ENCODE measurements at regions not wholly inside any gene's neighbourhood (a gene's known extent, or its start where the extent isn't known, plus 50 kb on each side); places are given as distances from the start of the nearest gene placed in this dataset.

DNA sequence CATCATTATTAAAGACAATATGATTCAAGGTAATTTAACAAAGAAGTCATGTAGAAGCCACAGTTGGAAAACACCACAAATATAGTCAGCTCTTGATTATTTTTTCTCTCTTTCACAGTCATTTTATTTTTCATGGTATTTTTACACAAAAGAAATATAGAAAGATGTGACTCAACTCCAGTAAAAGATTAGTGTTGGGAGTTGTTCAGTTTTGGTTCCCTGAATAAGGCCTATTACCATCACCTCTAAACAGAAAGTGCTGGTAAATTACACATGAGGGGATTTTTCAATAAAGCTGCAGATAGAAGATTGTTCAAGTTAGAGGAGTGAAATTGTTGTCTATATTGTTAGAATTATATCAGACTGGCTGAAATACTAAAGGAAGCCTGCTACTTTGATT lies 107.0 kb downstream of the DDIT4L start:
- no peak for DNase-seq

DNA sequence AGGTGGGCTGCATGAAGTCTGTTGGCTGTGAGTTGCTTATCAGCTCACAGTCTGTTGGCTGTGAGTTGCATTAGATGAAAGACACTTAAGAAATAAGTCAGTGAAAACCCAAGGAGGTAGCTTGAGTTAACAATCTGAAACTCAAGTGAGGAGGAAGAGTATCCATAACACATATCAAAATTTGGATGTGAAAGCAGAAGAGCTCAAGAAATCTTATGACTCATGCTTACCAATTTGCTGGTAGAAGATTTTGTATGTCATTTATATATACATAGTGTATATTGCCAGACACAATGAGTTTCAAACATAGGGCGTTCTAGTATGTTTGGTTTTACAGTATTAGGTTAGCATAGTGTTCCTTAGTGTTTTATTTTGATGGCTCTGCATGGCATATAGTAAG lies 107.4 kb downstream of the DDIT4L start:
- no peak for DNase-seq

DNA sequence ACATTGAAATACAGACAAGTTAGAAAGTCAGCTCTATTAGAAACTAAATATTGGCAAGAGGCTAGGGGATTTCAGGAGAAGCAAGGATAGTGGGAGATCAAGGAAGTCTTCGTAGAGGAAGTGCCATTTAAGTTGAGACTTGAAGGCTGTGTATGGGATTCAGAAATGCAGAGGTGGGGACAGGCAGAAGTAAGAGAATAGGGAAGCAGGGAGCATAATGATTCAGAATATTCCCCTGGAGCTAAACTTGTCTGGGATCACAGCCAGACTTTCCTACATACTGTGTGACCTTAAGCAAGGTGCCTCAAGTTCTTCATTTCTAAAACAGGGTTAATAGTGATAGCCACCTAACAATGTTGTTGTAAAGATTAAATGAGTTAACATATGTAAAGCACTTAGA lies 108.8 kb downstream of the DDIT4L start:
- no peak for DNase-seq

DNA sequence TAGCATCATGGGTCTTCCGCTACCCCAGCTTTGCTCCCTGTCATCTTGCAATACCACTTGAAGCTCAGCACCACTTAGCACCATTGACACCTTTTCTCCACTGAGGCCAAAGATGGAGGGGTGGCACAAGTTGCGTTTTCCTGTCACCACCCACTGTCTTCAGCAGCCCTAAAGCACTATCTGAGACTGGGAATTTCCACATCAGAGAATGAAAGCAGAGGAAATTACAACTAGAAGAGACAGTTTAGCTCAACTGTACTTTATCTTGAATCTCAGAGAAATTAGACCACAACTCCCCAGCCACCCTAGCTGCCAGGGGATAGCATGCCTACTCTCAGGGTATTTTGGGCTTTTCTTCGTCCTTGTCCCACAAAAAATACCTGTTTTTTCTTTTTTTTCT lies 111.0 kb downstream of the DDIT4L start:
- DNase-seq, result no peak

DNA sequence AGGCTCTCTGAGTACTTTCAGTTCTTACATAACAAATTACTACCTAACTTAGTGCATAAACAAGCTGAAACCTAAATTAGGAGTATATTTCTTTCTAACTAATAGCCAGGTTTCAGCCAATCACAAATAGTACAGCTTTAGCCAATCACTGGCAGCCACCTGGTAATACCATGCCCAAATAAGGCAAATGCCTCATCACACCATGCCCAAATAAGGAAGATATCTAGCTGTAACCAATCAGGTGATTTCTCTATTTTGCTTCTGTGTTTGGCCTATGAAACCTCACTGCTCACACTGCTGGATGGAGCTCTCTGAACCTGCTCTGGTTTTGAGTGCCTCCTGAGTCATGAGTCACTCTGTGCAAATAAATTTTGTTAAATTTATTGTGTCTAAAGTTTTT lies 113.5 kb downstream of the DDIT4L start:
- DNase-seq, result no peak

DNA sequence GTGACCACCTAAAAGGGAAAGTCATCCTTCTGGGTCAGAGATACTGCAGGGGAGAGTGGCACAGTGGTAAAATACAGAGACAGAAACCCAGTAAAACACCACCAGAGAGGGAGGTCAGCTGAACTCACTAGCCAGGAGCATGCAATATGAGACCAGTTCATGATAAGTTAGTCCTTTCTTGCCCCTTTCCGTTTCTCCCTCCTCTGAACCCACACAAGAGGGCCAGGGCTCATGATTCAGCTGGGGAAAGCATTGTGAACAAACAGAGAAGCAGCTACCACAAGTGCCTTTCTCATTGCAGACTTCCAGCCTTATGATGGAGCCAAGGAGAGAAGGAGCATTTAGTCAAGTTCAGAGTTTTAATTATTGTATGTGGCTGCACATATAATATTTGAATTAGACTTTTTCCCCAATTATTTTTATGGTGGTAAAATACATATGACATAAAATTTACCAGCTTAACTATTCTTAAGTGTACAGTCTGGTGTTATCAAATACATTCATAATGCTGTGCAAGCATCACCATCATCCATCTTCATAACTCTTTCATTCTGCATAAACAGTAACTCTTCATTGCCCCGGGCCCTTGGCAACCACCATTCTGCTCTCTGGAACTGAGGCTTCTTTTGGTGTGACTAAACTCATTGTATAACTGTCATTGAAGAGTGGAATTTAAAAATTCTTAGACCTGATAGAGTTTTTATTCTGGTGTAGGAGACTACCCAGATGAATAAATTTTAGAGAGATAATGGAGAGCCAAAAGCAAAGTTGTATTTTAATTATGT lies 114.6 kb downstream of the DDIT4L start:
- no peak for DNase-seq

DNA sequence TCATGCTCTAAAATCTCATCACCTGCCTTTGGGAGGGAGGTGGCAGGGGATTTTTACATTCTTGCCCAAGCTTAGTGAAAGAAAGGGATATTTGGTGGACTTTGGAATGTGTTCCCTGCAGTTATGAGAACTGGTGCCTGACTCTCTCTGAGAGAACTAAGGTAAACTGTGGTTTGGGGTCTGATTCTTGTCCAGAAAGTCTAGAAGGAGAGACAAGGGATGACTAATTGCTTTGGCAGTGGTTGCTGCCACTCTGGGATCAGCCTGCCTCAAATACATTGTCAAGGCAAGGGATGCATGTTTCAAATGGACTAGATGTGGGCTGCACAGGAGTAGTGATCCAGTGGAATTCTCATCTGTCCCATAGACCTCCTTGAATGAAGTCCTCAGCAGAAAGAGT lies 115.2 kb downstream of the DDIT4L start:
- DNase-seq, result no peak

DNA sequence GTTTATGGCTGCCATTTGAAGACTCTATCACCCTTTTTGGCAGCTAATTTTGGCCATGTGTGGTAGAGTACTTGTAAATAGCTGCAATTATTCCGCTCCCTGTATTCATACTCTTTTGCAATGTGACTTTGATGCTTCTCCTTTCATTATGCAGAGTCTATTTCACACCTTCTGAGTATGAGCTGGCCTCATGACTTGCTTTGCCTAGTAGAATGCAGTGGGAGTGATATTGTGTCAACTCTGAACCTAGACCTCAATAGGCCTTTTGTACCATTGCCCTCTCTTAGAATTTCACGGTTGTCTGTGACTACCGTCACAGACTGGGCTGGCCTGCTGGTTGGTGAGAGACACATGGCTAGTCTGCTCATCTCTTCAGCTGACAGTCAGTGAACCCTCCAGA lies 118.8 kb downstream of the DDIT4L start:
- DNase-seq, result no peak

DNA sequence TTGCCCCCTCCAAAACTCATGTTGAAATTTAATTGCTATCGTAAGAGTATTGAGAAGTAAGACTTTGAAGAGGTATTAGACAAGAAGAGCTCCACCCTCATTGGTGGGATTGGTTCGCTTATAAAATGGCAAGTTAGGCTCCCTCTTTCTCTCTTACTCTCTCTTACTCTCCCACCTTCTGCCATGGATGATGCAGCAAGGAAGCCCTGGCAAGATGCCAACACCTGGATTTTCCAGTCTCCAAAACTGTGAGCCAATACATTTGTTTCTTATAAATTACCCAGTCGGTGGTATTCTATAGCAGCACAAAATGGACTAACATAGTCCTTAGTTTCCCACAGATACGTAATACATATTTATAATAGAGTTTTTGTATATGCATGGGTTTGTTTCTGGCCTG lies 119.4 kb downstream of the DDIT4L start:
- no peak for DNase-seq

DNA sequence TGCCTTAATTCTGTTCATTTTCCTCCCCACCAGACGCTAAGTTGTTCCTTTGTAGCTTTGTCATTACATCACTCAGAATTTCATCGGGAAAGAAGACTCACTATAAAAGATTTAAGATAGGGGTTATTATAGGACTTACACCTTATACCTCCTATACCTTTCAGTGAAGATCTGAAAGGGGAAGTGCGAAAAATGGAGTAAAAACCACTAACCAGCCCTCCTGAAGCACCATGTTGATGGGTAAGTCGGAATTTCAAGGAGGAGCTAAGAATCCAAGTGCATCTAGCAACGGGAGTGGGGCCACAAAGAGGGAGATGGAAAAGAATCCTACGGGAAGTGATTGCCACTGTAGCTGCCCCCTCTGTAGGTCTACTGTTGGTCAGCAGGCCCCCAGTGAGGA lies 119.1 kb upstream of the H2AZ1 start:
- no peak for DNase-seq

DNA sequence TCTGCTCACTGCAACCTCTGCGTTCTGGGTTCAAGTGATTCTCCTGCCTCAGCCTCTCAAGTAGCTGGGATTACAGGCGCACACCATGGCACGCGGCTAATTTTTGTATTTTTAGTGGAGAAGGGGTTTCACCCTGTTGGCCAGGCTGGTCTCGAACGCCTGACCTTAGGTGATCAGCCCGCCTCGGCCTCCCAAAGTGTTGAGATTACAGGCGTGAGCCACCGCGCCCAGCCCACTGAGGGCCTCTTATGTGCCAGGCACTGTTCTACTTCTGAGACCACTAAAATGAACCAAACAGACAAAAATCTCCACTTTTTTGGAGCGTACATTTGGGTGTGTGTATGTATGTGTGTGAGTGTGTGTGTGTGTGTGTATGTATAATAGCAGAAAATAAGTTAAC lies 117.2 kb upstream of the H2AZ1 start:
- no peak for DNase-seq

DNA sequence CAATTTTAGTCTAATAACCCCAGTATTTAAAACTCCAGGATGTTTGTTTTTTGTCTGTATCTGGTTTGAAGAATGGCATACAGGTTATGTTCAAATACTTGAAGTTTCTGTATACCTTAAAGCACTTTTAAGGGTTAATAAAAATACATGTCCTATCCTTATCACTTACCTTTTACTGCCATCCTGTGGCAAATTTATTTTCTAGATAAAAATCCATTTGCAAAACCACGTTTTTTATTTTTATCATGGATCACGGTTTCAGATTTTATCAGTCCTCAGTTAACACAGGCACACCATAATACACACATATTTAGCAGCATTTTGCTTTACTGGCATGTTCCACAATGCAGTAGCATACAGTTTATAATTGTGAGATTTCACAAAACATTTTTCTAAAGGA lies 113.3 kb upstream of the H2AZ1 start:
- no peak for DNase-seq

DNA sequence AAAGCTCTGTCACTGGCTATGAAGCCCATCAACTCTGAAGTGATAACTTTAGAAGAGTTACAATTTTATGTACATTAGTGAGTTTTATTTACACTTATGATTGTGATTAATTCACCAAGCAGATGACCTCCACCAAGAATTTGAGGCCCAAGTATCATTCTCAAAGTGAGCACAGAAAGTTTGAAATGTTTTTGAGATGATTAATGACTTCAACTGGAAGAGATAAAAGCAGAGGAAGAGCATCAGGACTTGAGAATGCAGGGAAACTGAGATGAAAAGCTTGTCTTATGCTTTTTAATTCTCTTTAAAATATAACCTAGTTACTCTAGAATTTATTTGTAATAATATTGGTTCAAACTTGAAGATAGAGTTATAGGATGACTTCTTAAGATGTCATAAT lies 112.8 kb upstream of the H2AZ1 start:
- no peak for DNase-seq

DNA sequence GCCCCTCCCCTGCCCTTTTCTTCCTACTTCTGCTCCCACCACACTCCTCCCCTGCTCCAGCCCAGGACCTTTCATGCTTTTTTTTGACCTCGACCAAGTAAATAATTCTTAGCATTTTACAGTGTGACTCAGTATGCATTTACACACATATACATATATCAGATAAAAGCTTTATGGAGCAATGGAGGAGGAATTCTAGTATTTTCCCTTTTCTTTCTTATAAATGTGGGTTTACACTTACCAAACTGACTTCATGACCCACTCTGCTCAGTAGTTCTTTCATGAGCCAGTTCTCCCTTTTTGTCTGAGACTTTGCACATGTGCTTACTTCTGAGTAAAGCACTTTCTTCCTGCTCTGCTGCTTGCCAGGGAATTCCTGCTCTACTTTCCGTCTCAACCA lies 111.8 kb upstream of the H2AZ1 start:
- no peak for DNase-seq

DNA sequence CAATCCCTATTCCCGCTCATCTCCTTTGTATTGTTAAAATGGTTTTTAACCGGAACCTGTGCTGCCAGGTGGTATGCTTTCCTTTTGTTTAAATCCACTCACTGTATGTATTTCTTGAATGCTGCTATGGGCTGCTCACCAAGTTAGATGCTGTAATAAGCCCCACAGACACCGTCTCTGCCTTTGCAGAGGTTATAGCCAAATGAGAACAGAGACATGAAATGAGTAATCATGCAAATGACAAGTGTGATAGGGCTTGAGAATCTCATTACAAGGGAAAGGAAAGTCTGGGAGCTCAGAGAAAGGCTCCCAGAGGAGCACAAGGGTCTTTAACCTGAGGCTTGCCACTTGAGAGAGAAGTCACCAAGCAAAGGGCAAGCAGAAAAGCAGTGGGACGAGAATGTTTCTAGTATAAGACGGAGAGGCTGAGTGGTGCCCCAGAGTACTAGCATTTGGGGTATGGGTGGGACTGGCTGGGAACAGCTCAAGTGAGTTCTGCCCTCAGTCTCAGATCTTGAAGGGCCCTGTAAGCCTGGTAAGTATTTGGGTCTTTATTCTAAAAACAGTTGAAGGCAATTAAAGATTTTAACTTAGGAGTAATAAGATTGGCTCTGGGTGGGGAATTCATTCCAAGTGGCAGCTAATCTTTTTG lies 110.8 kb upstream of the H2AZ1 start:
- DNase-seq, result no peak

DNA sequence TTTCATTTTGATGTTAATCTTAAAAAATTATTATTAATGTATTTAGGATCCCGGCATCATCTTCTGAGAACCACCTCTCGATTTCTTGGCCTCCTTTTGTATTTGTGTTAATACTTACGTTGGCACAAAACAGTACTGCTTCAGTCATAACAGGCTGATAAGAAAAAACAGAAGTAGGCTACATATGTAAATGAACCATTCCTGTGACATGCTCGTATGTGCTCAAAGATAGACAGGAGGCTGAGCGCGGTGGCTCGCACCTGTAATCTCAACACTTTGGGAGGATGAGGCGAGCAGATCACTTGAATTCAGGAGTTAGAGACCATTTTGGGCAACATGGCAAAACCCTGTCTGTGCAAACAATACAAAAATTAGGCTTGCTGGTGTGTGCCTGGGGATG lies 109.4 kb upstream of the H2AZ1 start:
- DNase-seq, result no peak

DNA sequence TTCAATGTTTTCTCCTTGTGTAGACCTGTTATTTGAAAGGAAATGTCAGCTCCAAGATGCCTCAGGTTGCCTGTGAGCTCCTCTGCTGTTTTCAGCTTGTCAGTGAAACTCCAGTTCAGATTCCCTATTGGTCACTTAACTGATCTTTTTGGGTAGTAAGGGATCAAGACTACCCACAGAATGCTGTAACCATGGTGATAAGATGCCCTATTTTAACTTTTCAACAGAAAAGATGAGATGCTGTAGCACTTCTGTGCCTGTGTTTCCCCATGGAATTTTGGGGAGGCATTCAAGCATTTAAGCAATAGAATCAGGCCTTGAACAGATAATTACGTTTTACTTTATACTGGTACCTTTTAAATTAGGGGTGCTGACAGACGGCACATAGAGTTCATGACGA lies 106.6 kb upstream of the H2AZ1 start:
- no peak for DNase-seq

DNA sequence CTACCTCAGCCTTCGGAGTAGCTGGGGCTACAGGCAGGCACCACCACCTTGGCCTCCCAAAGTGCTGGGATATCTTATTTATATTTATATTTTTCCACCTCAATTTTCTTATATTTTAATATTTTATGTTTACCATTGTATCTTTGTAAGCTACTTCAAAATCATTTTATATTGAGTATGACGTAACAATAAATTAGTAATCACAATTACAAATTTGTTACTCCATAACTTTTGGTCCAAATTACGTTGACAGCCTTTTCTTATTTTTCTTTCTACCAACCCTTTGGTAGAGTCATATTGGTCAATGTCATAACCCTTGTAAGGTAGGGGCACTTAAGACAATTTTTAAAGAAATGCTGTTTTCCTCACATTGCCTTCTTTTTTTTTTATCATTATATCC lies 104.0 kb upstream of the H2AZ1 start:
- DNase-seq, result no peak

DNA sequence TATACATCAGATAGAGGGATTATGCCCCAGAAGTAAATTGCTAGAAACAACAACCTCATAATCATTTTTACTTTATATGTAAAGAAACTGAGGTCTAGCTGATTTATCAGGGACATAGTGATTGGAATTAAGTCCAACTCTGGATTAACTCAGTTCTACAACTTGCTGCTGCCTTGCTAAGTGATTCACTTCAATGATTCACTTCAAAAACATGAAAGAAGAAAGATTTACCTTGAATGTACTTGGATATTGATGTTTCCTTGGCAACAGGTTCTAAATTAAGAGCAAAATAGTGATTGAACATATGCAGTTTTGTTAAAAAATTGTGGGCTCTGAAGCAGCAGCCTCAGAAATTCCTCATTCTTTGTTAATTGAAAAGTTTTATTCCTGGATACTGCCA lies 99.8 kb upstream of the H2AZ1 start:
- no peak for DNase-seq

DNA sequence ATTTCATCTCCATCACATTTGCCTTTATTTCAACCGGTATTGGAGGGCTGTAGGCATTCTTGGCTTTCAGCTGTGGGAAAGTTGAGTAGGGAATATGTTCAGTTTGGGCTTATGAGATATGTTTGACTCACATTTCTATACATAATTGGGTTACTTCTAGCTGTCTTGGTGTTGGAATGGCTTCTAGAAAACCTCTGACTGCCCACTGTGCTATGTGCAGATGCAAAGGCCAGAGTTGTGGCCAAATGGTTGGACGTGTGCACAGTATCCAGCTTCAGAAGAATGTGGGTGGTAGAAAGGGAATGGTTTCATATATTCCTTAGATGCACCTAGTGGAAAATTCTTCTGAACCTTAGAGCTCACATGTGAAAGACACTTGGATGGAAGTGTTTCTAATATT lies 92.6 kb upstream of the H2AZ1 start:
- no peak for DNase-seq

DNA sequence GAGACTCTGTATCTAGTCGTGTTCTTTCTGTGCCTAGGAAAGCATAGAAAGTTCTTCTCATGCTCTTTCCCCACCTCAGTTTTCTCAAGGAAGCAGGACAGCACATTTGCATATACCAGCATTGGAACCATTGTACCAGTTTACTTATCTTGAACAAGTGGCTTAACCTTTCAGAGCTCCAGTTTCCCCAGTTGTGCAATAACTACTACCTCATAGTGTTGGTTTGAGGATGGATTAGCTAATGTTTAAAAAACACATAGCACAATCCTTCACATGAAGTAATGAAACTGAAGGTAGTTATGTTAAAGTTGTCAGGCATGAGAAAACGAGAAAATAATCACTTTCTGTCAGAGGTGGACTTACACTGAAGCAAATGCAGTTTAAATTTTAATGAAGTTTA lies 92.2 kb upstream of the H2AZ1 start:
- DNase-seq, result no peak

DNA sequence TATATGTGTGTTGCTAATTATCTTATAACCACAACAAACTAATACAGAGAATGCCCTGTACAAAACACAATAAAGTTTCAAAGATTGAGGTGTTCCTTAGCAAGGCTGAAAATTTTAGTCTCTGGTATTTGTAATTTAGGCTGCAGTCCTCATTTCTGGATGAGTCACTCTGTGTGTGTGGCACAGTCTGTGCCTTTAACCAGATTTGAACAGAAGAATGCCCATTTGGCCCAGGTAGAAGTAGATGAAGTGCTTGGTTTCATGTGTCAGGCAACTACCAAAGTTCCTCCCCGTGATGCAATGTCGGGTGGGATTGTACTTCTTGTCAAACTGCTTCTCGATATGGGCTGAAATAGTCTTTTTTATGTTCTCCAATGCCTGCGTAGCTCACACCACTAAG lies 91.6 kb upstream of the H2AZ1 start:
- DNase-seq, result no peak

DNA sequence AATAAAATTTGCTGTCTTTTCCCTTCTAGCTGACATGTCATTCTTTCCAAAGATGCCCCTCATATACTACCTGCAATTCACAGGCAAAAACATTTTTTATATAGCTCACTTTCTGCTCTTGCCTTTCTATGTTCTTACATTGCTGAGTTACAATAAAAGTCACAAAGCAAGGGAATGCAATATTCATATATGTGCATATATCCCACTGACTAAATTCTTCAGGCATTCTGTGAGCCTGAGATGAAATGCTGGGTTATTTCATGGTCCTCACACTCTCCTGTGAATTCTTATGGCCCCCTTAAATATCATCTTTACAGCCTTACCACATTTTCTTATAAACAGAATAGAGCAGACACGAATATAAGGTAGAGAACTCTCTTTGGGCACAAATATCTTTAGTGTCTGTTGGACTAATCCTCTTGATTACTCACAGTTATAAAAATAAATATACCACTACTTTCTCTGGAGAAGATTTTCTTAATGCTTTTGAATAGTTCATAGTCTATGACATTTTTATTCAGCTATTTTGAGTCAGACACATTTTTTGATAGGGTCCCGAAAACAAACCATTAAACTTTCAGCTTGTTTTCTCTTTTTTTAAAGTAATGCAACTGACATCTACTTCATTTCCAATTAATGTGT lies 84.1 kb upstream of the H2AZ1 start:
- DNase-seq, result no peak

DNA sequence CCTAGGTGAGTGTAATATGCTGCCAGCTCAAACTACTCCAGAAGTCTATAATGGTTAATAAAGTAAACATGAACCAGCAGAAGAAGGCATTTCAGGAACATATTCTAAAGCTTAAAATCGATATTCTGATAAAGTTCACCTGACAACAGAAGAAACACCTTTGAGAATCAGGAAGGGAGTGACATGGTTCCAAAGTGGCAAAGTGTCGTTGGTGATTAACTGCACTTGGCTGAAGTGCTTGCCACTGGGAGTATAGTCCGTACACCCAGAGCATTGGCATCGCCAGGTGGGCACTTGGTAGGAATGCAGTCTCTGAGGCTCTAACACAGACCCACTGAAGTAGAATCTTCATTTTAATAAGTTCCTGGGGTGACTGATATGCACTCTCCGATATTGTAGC lies 76.0 kb upstream of the H2AZ1 start:
- no peak for DNase-seq
